HepG2 (cell line): ENCODE measurements at regions not wholly inside any gene's neighbourhood (a gene's known extent, or its start where the extent isn't known, plus 50 kb on each side); places are given as distances from the start of the nearest gene placed in this dataset.

Experiments
- ATAC-seq: fragments of 200-7000 bp; cut with Tn5 transposase; 3 replicates; pipeline ENCODE4 v1.9.1; 2020; ENCODE audit warnings: mild to moderate bottlenecking, moderate library complexity
- BruUV-seq: library from RNA; stranded (reverse); fragments of 400-500 nt; replicated peaks from 2 replicates; lab custom pipeline; 2021; lab: Mats Ljungman, UMichigan
- CTCF ChIA-PET: fragments of 300-600 bp; formaldehyde crosslinking; extraction: SDS; loops from one replicate; lab custom pipeline; 2021; ENCODE audit warnings: low total read pairs, inconsistent platforms, low intra/inter-chr PET ratio; lab: Yijun Ruan, JAX
- POLR2A ChIA-PET: fragments of 350-600 bp; sonication (Branson Sonifier 250); formaldehyde crosslinking; loops from one replicate; lab custom pipeline; 2020; ENCODE audit warnings: antibody characterized with exemption, inconsistent platforms; lab: Yijun Ruan, JAX
- DNase-seq: peaks from one replicate; pipeline ENCODE4 v3.0.0-alpha.2; 2015; ENCODE audit warnings: low spot score
- FAIRE-seq: peaks from 3 replicates; lab custom pipeline; 2011; peaks lifted over from hg19 to GRCh38; lab: Jason Lieb, UNC
- H2AFZ ChIP-seq: one replicate; pipeline ENCODE4 v1.6.1; 2011; ENCODE audit warnings: low read length, inconsistent platforms
- H3K27ac ChIP-seq: fragments of 300-600 bp; 3 replicates; pipeline ENCODE4 v1.8.0; 2011; ENCODE audit warnings: mixed run types, mild to moderate bottlenecking, mixed read lengths, low read length, inconsistent platforms; ENCODE audit not compliant: insufficient read depth; ENCODE audit errors: extremely low read length
- H3K27me3 ChIP-seq, 2 experiments: fragments of 200-600 bp in 1 of 2; 2 replicates in 1 of 2; 3 replicates in 1 of 2; pipeline versions ENCODE4 v1.6.0 to v1.8.0; 2011; ENCODE audit warnings: low read length in 2 of 2, mild to moderate bottlenecking in 2 of 2, moderate library complexity in 2 of 2, inconsistent platforms in 1 of 2; ENCODE audit not compliant: insufficient read depth in 2 of 2, control insufficient read depth in 1 of 2
- H3K36me3 ChIP-seq, 2 experiments: fragments of 200-600 bp in 1 of 2; replicated peaks in 1 of 2; 2 replicates in 1 of 2; 3 replicates in 1 of 2; pipeline versions ENCODE4 v1.5.1 to v1.8.0; 2011; ENCODE audit warnings: low read length in 2 of 2, inconsistent platforms in 1 of 2; ENCODE audit not compliant: insufficient read depth in 2 of 2, control insufficient read depth in 1 of 2
- H3K4me1 ChIP-seq: 2 replicates; pipeline ENCODE4 v1.5.1; 2012; ENCODE audit warnings: low read length, inconsistent platforms; ENCODE audit not compliant: insufficient read depth
- H3K4me2 ChIP-seq: 2 replicates; pipeline ENCODE4 v1.6.0; 2011; ENCODE audit warnings: low read depth, low read length, inconsistent platforms
- H3K4me3 ChIP-seq, 3 experiments: fragments of 200-600 bp in 1 of 3; sonication (generic), shearing (Covaris generic) in 1 of 3; replicated peaks in 1 of 3; 2 replicates each; pipeline ENCODE4 v1.5.1; 2011 to 2016; ENCODE audit warnings: low read length in 3 of 3, inconsistent platforms in 2 of 3, low read depth in 2 of 3, mild to moderate bottlenecking in 2 of 3, control low read depth in 1 of 3, mixed read lengths in 1 of 3; ENCODE audit not compliant: insufficient read depth in 1 of 3
- H3K79me2 ChIP-seq: one replicate; pipeline ENCODE4 v1.6.1; 2011; ENCODE audit warnings: low read length, inconsistent platforms; ENCODE audit not compliant: insufficient read depth
- H3K9ac ChIP-seq: 2 replicates; pipeline ENCODE4 v1.6.0; 2011; ENCODE audit warnings: mild to moderate bottlenecking, low read depth, low read length, inconsistent platforms; ENCODE audit not compliant: insufficient read depth
- H3K9me3 ChIP-seq: 2 replicates; pipeline ENCODE4 v1.5.1; 2012; ENCODE audit warnings: mild to moderate bottlenecking, low read length
- H4K20me1 ChIP-seq: 2 replicates; pipeline ENCODE4 v1.6.0; 2011; ENCODE audit warnings: inconsistent platforms, mild to moderate bottlenecking, low read length, moderate library complexity; ENCODE audit not compliant: insufficient read depth
- CREM ChIP-seq, 2 experiments: sonication (generic) in 1 of 2; formaldehyde crosslinking in 1 of 2; IDR thresholded peaks; 2 replicates each; pipeline versions ENCODE4 v1.4.0 to v1.6.1; 2016 to 2020; ENCODE audit warnings: antibody characterized with exemption in 1 of 2, mild to moderate bottlenecking in 1 of 2, missing genetic modification reagents in 1 of 2
- GPN1 ChIP-seq: sonication (generic); formaldehyde crosslinking; IDR thresholded peaks from 2 replicates; pipeline ENCODE4 v1.5.1; 2020; ENCODE audit warnings: missing genetic modification reagents, borderline replicate concordance
- KDM6A ChIP-seq: IDR thresholded peaks from 2 replicates; pipeline ENCODE4 v1.6.1; 2016; ENCODE audit warnings: low read depth
- MAFF ChIP-seq: IDR thresholded peaks from 2 replicates; pipeline ENCODE4 v1.6.1; 2011; ENCODE audit warnings: low read depth, low read length, improper control_type of control experiment
- MAFK ChIP-seq, 2 experiments: IDR thresholded peaks in 1 of 2; conservative IDR thresholded peaks in 1 of 2; 2 replicates each; pipeline ENCODE4 v1.6.1; 2011; ENCODE audit warnings: improper control_type of control experiment in 2 of 2, low read length in 2 of 2
- MBD4 ChIP-seq: IDR thresholded peaks from 2 replicates; pipeline ENCODE4 v1.6.1; 2012; ENCODE audit warnings: low read length, inconsistent platforms, borderline replicate concordance
- SMAD1 ChIP-seq: sonication (generic); formaldehyde crosslinking; IDR thresholded peaks from 2 replicates; pipeline ENCODE4 v1.4.0; 2020; ENCODE audit warnings: missing genetic modification reagents, low read depth, mild to moderate bottlenecking, borderline replicate concordance
- TOE1 ChIP-seq: sonication (generic); formaldehyde crosslinking; IDR thresholded peaks from 2 replicates; pipeline ENCODE4 v1.4.0; 2020; ENCODE audit warnings: mild to moderate bottlenecking, missing genetic modification reagents
- WGBS: methylation state at CpG from one replicate; pipeline ENCODE4 v1.1.6; 2017; ENCODE audit warnings: low lambda C conversion rate; 5-methylcytosine and 5-hydroxymethylcytosine counted together
- in situ Hi-C: cut with HindIII; loops from 2 replicates; pipeline ENCODE4 v1.10.0; 2017; ENCODE audit warnings: low pct_unique_long_range_greater_than_20kb; ENCODE audit not compliant: extremely low pct_ligation_motif_present
- intact Hi-C: fragments of 100-400 bp; cut with micrococcal nuclease; formaldehyde crosslinking; loops from one replicate; pipeline ENCODE4 v1.10.0; 2022; ENCODE audit not compliant: unreplicated experiment
- TF ChIP-seq, protein P1 (sequence below): sonication (generic); formaldehyde crosslinking; IDR thresholded peaks from 2 replicates; pipeline ENCODE4 v1.8.0; 2022; ENCODE audit warnings: missing genetic modification reagents, mild to moderate bottlenecking, borderline replicate concordance

DNA sequence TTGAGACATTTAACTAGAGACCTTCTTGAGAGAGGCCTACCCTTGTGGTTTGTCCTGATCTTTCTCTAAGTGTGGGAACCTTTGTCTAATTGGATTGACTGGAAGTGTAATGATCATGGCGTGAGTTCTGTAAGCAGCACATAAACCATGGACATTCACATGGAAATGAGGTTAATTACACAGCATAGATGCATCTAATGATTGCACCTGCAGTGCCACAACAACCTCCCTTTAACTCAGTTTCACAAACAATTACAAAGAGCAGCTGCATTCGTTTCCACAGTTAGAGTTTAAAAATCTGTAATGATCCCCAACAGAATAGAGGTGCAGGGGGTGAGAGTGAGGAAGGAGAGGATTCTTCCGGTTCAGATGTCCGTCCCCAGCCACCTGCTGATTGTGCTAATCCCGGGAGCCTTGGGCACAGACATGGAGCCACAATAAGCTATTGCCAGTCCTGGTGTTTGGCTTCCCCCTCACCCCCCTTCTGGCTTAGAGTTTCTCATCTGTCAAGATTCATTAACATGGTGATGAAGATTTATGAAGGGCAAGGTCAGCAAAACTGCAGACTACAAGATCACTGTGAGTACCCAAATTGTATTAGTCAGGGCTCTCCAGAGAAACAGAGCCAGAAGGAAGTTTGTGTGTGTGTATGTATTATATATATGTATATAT is 659.2 kb upstream of the SOX9 start:
- WGBS = 20% methylated on average over 5 of the region's 5 CpGs
- no peak for TF ChIP-seq KDM6A (CRISPR knock-in tag)
- TF ChIP-seq GPN1 (CRISPR knock-in tag) = no peak
- peak; percentile 34; the same call in 1 of the 2 replicates for TF ChIP-seq MAFF
- peak; percentile 56 to 58 for TF ChIP-seq MAFK (conservative IDR thresholded peaks at IDR 0.05 in 1 of 2, IDR thresholded peaks at IDR 0.05 in 1 of 2; ENCODE audit: low read length in 2 of 2)
- no peak for TF ChIP-seq MBD4
- TF ChIP-seq CREM (IDR thresholded peaks at IDR 0.05) = no peak
- no peak for TF ChIP-seq CREM (CRISPR knock-in tag; IDR thresholded peaks at IDR 0.05)
- TF ChIP-seq, protein P1, sequence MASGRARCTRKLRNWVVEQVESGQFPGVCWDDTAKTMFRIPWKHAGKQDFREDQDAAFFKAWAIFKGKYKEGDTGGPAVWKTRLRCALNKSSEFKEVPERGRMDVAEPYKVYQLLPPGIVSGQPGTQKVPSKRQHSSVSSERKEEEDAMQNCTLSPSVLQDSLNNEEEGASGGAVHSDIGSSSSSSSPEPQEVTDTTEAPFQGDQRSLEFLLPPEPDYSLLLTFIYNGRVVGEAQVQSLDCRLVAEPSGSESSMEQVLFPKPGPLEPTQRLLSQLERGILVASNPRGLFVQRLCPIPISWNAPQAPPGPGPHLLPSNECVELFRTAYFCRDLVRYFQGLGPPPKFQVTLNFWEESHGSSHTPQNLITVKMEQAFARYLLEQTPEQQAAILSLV (CRISPR knock-in tag) = no peak
- TF ChIP-seq SMAD1 (CRISPR knock-in tag) = no peak
- no peak for TF ChIP-seq TOE1 (CRISPR knock-in tag)
- POLR2A ChIA-PET = no interaction called here
- Histone ChIP-seq H3K4me2 (no peak overlapping the region), H4K20me1 (no peaks in the 10 kb centered on the region), H3K4me3 (no peak overlapping the region), H3K4me1 (no peaks in the 10 kb centered on the region), H3K9ac (no peak overlapping the region), H3K27me3 (peaks cover 0 to 4% of the 10 kb centered on the region in 2 experiments; a peak in 1 of 5 replicates), H3K79me2 (no peaks in the 10 kb centered on the region), H3K27ac (no peak overlapping the region), H2AFZ (no peak overlapping the region), H3K36me3 (no peaks in the 10 kb centered on the region), H3K9me3 (no peaks in the 10 kb centered on the region)
- DNase-seq (no peak), FAIRE-seq (no peak), ATAC-seq (no peak)
- CTCF ChIA-PET = interaction anchor here (0.9 to 2.4 kb wide), 2 partner anchors 377 to 825 kb away, joined by 3 to 9 read pairs; no protein-coding TSS in a partner anchor
- intact Hi-C loops (loop anchor here (2.0 to 10.0 kb wide), 3 partner anchors 343 to 824 kb away; no protein-coding TSS in a partner anchor), in situ Hi-C loops (loop anchor here (25.0 kb wide), 2 partner anchors 824 to 1076 kb away; no protein-coding TSS in a partner anchor)
- no TSS peak for BruUV-seq
